ENCODE measurements at regions not wholly inside any gene's neighbourhood (a gene's known extent, or its start where the extent isn't known, plus 50 kb on each side); places are given as distances from the start of the nearest gene placed in this dataset.

GRCh38 chr16:73412416-73412815, 364.5 kb upstream of the ZFHX3 start:
- TF ChIP-seq CTCF (IDR thresholded peaks at IDR 0.05) (no peak), POLR2A (IDR thresholded peaks at IDR 0.05) (no peak)
